Sigmoid colon (tissue), 6 donors: ENCODE measurements at regions not wholly inside any gene's neighbourhood (a gene's known extent, or its start where the extent isn't known, plus 50 kb on each side); places are given as distances from the start of the nearest gene placed in this dataset.
A peak's percentile ranks its signal among the peaks of the same experiment; 100 is the strongest.

Source experiments
- DNase-seq: peaks from one replicate; pipeline ENCODE4 v3.0.0-alpha.2; 2019
- H3K27ac ChIP-seq, 4 donors: fragments of 200-600 bp; sonication (generic); one replicate each; pipeline ENCODE4 v1.5.1; 2016 to 2019; ENCODE audit warnings: mild to moderate bottlenecking in 1 of 4
- H3K27me3 ChIP-seq, 3 donors: fragments of 200-600 bp; sonication (generic); one replicate each; pipeline ENCODE4 v1.5.1; 2019; ENCODE audit warnings: mild to moderate bottlenecking in 1 of 3
- H3K36me3 ChIP-seq, 4 donors: fragments of 200-600 bp; sonication (generic); one replicate each; pipeline ENCODE4 v1.5.1; 2016 to 2019
- H3K4me1 ChIP-seq, 4 donors: fragments of 200-600 bp; sonication (generic); one replicate each; pipeline ENCODE4 v1.5.1; 2017 to 2019
- H3K4me3 ChIP-seq, 4 donors: fragments of 200-600 bp; sonication (generic); one replicate each; pipeline ENCODE4 v1.5.1; 2017 to 2019; ENCODE audit warnings: mild to moderate bottlenecking in 2 of 4, moderate library complexity in 1 of 4
- H3K9me3 ChIP-seq, 4 donors: fragments of 200-600 bp in 3 of 4; sonication (generic) in 3 of 4; one replicate each; pipeline versions ENCODE4 v1.5.1 to v1.6.1; 2013 to 2019
- EP300 ChIP-seq, 4 donors: sonication (generic); formaldehyde crosslinking; IDR thresholded peaks; one replicate each; pipeline ENCODE4 v1.6.1; 2017; ENCODE audit warnings: antibody characterized with exemption in 4 of 4
- POLR2A ChIP-seq, 2 donors: fragments of 450-650 bp; IDR thresholded peaks; one replicate each; pipeline ENCODE4 v1.6.1; 2016; ENCODE audit warnings: antibody characterized with exemption in 2 of 2, mild to moderate bottlenecking in 2 of 2, moderate library complexity in 2 of 2
- POLR2AphosphoS5 ChIP-seq, 4 donors: sonication (generic); formaldehyde crosslinking; IDR thresholded peaks; one replicate each; pipeline ENCODE4 v1.6.1; 2017; ENCODE audit warnings: antibody characterized with exemption in 4 of 4
- WGBS, 2 donors: extraction: QIAGEN DNeasy Blood & Tissue Kit; methylation state at CpG; one replicate each; pipeline ENCODE4 v1.1.7; 2013; 5-methylcytosine and 5-hydroxymethylcytosine counted together
- intact Hi-C: fragments of 100-400 bp; cut with DNase I; formaldehyde crosslinking; loops from one replicate; pipeline ENCODE4 v1.15.1; 2023
- TF ChIP-seq, protein P1 (sequence below), 4 experiments: fragments of 450-650 bp in 3 of 4; fragments of 200-600 bp in 1 of 4; IDR thresholded peaks; one replicate each; pipeline ENCODE4 v1.5.1; 2016 to 2019; ENCODE audit warnings: antibody characterized with exemption in 4 of 4, mild to moderate bottlenecking in 3 of 4, moderate library complexity in 2 of 4
- donor health status: healthy with polysubstance abuse.
- donor health status: healthy.

DNA sequence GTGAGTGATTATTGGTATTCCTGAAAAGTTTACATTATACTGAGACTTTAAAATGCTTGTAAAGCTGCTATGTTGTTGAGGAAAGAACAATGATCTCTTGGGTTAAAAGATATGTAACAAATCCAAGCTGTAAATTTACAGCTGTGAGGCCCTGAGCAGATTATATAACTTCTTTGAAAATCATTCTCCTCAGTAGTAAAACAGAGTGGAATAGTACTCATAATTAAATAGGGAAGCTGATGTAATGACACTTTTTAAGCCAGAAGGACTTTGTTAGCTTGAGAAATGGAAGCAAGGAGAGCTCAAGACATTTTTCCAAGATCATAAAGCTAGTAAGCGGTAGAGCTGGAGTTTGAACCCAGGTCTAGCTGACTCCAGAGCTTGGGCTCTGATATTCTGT is 363.9 kb downstream of the TMEM135 start:
- Histone ChIP-seq H3K27me3 (no peaks in the 10 kb centered on the region), H3K4me1 (no peaks in the 10 kb centered on the region), H3K36me3 (no peaks in the 10 kb centered on the region), H3K27ac (no peak overlapping the region), H3K4me3 (no peak overlapping the region), H3K9me3 (no peaks in the 10 kb centered on the region)
- DNase-seq: no peak
- TF ChIP-seq EP300 (IDR thresholded peaks at IDR 0.05) (no peak), POLR2A (IDR thresholded peaks at IDR 0.05) (no peak), POLR2AphosphoS5 (IDR thresholded peaks at IDR 0.05) (no peak)
- TF ChIP-seq, protein P1, sequence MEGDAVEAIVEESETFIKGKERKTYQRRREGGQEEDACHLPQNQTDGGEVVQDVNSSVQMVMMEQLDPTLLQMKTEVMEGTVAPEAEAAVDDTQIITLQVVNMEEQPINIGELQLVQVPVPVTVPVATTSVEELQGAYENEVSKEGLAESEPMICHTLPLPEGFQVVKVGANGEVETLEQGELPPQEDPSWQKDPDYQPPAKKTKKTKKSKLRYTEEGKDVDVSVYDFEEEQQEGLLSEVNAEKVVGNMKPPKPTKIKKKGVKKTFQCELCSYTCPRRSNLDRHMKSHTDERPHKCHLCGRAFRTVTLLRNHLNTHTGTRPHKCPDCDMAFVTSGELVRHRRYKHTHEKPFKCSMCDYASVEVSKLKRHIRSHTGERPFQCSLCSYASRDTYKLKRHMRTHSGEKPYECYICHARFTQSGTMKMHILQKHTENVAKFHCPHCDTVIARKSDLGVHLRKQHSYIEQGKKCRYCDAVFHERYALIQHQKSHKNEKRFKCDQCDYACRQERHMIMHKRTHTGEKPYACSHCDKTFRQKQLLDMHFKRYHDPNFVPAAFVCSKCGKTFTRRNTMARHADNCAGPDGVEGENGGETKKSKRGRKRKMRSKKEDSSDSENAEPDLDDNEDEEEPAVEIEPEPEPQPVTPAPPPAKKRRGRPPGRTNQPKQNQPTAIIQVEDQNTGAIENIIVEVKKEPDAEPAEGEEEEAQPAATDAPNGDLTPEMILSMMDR (IDR thresholded peaks at IDR 0.05): no peak
- intact Hi-C loops: no loop called here
- WGBS, 2 donors: 38 to 60% methylated on average over 1 of the region's 1 CpG

- no peak overlapping the region for H3K27ac ChIP-seq
- intact Hi-C loops: no loop called here
- H3K4me3 ChIP-seq: no peak overlapping the region
- no peaks in the 10 kb centered on the region for H3K4me1 ChIP-seq
- TF ChIP-seq POLR2AphosphoS5 (IDR thresholded peaks at IDR 0.05) (no peak), POLR2A (IDR thresholded peaks at IDR 0.05) (no peak), EP300 (IDR thresholded peaks at IDR 0.05) (no peak)
- TF ChIP-seq, protein P1 (IDR thresholded peaks at IDR 0.05): no peak
- DNase-seq: no peak
- H3K9me3 ChIP-seq: no peaks in the 10 kb centered on the region
- no peaks in the 10 kb centered on the region for H3K36me3 ChIP-seq
- H3K27me3 ChIP-seq: no peaks in the 10 kb centered on the region
Measured at GRCh38 chr11:87399341-87399740, 361.6 kb downstream of the TMEM135 start.

GRCh38 chr11:87398931-87399330 is 361.2 kb downstream of the TMEM135 start:
- Histone ChIP-seq H3K4me1 (no peaks in the 10 kb centered on the region), H3K27ac (no peak overlapping the region), H3K4me3 (no peak overlapping the region), H3K27me3 (no peaks in the 10 kb centered on the region), H3K36me3 (no peaks in the 10 kb centered on the region), H3K9me3 (no peaks in the 10 kb centered on the region)
- WGBS, 2 donors: 71 to 83% methylated on average over 2 of the region's 2 CpGs
- intact Hi-C loops: no loop called here
- DNase-seq: peak; percentile 88
- TF ChIP-seq, protein P1 (IDR thresholded peaks at IDR 0.05): no peak
- no peak for TF ChIP-seq EP300 (IDR thresholded peaks at IDR 0.05)
- no peak for TF ChIP-seq POLR2A (IDR thresholded peaks at IDR 0.05)
- TF ChIP-seq POLR2AphosphoS5 (IDR thresholded peaks at IDR 0.05): peak in 2 of 4 donors; percentile 24 to 32

DNA sequence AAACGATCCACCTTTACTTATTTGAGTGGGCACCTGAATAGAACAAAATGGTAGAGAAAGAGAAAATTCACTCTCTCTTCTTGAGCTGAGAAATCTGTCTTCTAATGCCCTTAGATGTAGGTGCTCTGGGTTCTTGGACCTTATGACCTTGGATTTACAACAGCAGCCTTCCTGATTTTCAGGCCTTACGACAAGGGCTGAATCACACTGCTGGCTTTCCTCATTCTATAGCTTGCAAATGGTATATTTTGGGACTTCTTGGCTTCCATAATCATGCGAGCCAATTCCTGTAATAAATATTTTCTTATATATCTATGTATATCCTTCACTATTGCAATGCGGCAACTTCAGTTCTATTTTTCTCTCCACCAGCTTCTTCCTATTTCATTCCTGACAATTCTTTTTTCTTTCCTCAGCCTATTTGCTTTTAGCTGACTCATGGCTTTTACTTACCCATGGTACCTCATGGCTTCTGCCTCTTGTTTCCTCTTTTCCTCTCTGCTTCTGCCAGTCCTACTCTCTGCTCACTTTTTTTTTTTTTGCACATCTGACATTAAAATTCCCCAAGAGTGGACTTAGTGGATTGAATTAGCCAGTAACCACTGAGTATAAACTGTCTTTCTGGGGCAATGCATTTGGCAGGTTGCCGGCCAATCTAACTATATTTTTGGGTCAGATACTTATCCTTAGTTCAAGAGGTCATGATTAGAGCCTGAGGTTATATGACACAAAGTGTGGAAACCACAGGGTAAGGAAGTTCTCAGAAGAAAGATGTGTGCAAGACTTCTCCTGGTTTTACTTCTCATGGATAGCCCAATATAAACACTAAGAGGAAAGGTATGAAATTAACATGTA is 359.5 kb downstream of the TMEM135 start:
- Histone ChIP-seq H3K36me3 (peaks cover 0 to 4% (median 0%) of the 10 kb centered on the region in 4 donors), H3K4me3 (no peak overlapping the region), H3K27me3 (no peaks in the 10 kb centered on the region), H3K9me3 (no peaks in the 10 kb centered on the region), H3K27ac (no peak overlapping the region), H3K4me1 (no peaks in the 10 kb centered on the region)
- DNase-seq: no peak
- 69 to 89% methylated on average over 5 of the region's 5 CpGs for WGBS, 2 donors
- intact Hi-C loops: no loop called here
- TF ChIP-seq, protein P1 (IDR thresholded peaks at IDR 0.05): no peak
- TF ChIP-seq POLR2A (IDR thresholded peaks at IDR 0.05): no peak
- no peak for TF ChIP-seq EP300 (IDR thresholded peaks at IDR 0.05)
- TF ChIP-seq POLR2AphosphoS5 (IDR thresholded peaks at IDR 0.05): no peak
